ENCODE measurements at regions not wholly inside any gene's neighbourhood (a gene's known extent, or its start where the extent isn't known, plus 50 kb on each side); places are given as distances from the start of the nearest gene placed in this dataset.

- Histone ChIP-seq H3K4me1 (no peaks in the 10 kb centered on the region), H3K27me3 (no peaks in the 10 kb centered on the region), H3K27ac (no peak overlapping the region), H3K36me3 (no peaks in the 10 kb centered on the region), H3K9me3 (no peaks in the 10 kb centered on the region), H3K4me3 (no peak overlapping the region)
- TF ChIP-seq CTCF (IDR thresholded peaks at IDR 0.05 in 4 of 5, conservative IDR thresholded peaks at IDR 0.05 in 1 of 5) (no peak), POLR2A (IDR thresholded peaks at IDR 0.05) (no peak)
- no peak for DNase-seq
- intact Hi-C loops (cut with DNase I; ENCODE audit: low total_unique reads) (no loop called here), in situ Hi-C loops (cut with MboI; ENCODE audit: low sequenced_read_pairs in 4 of 4) (no loop called here)
- ATAC-seq: no peak
Measured at GRCh38 chr21:35099310-35099709, 50.2 kb upstream of the RUNX1 start.

MicroRNA genes in the stretch of these regions (microRNA counts, 767-probe panel; counts per million panel counts)
- 356 to 448 counts per million in 2 donors for microRNA hsa-miR-802

Small RNA genes in the stretch of these regions (microRNA-seq; reads per million reads assigned to microRNA genes)
- 0 reads per million in 2 donors for gene MIR802 (ENCODE audit: borderline replicate concordance in 2 of 2)
